ENCODE measurements at regions not wholly inside any gene's neighbourhood (a gene's known extent, or its start where the extent isn't known, plus 50 kb on each side); places are given as distances from the start of the nearest gene placed in this dataset.

GRCh38 chr4:128403586-128403985 is 116.0 kb upstream of the PGRMC2 start:
- H3K4me1 ChIP-seq = no peaks in the 10 kb centered on the region
- 74 to 100% methylated on average over 1 to 2 of the region's 2 CpGs for WGBS, 2 donors
- no peaks in the 10 kb centered on the region for H3K36me3 ChIP-seq
- DNase-seq (no peak), ATAC-seq (ENCODE audit: low FRiP score in 2 of 2) (no peak)
- TF ChIP-seq CTCF (IDR thresholded peaks at IDR 0.05) (no peak), POLR2A (IDR thresholded peaks at IDR 0.05) (no peak), EP300 (IDR thresholded peaks at IDR 0.05) (no peak), POLR2AphosphoS5 (IDR thresholded peaks at IDR 0.05) (no peak)
- H3K27me3 ChIP-seq = no peaks in the 10 kb centered on the region
- no peak overlapping the region for H3K4me3 ChIP-seq
- peaks cover 0 to 10% (median 0%) of the 10 kb centered on the region in 4 donors for H3K9me3 ChIP-seq
- H3K27ac ChIP-seq = no peak overlapping the region

GRCh38 chr4:128394778-128395177 is 107.2 kb upstream of the PGRMC2 start:
- WGBS, 2 donors = 78 to 88% methylated on average over 4 of the region's 4 CpGs
- no peak overlapping the region for H3K27ac ChIP-seq
- ATAC-seq (ENCODE audit: low FRiP score in 2 of 2) = peak in 1 of 2 donors; percentile 90

GRCh38 chr4:128393101-128393704 is 105.6 kb upstream of the PGRMC2 start:
- DNase-seq = no peak
- TF ChIP-seq POLR2AphosphoS5 (IDR thresholded peaks at IDR 0.05) (no peak), EP300 (IDR thresholded peaks at IDR 0.05) (no peak), CTCF (IDR thresholded peaks at IDR 0.05) (no peak), POLR2A (IDR thresholded peaks at IDR 0.05) (no peak)
- H3K36me3 ChIP-seq = no peaks in the 10 kb centered on the region
- H3K9me3 ChIP-seq = no peaks in the 10 kb centered on the region
- peak in 1 of 2 donors; percentile 36 for ATAC-seq (ENCODE audit: low FRiP score in 2 of 2)
- no peaks in the 10 kb centered on the region for H3K4me1 ChIP-seq
- no peak overlapping the region for H3K4me3 ChIP-seq
- 46 to 62% methylated on average over 6 of the region's 6 CpGs for WGBS, 2 donors
- H3K27ac ChIP-seq = no peak overlapping the region
- H3K27me3 ChIP-seq = no peaks in the 10 kb centered on the region

More at GRCh38 chr4:128394778-128395177, 107.2 kb upstream of the PGRMC2 start:
- H3K27me3 ChIP-seq = no peaks in the 10 kb centered on the region
- DNase-seq = no peak
- TF ChIP-seq CTCF (IDR thresholded peaks at IDR 0.05) = no peak
- no peak for TF ChIP-seq EP300 (IDR thresholded peaks at IDR 0.05)
- no peaks in the 10 kb centered on the region for H3K4me1 ChIP-seq
- no peaks in the 10 kb centered on the region for H3K9me3 ChIP-seq
- no peaks in the 10 kb centered on the region for H3K36me3 ChIP-seq
- no peak overlapping the region for H3K4me3 ChIP-seq

GRCh38 chr4:128390475-128390996 is 102.9 kb upstream of the PGRMC2 start:
- 79 to 88% methylated on average over 5 of the region's 5 CpGs for WGBS, 2 donors
- TF ChIP-seq POLR2AphosphoS5 (IDR thresholded peaks at IDR 0.05) (no peak), EP300 (IDR thresholded peaks at IDR 0.05) (no peak), POLR2A (IDR thresholded peaks at IDR 0.05) (no peak), CTCF (IDR thresholded peaks at IDR 0.05) (no peak)
- DNase-seq = no peak
- Histone ChIP-seq H3K4me3 (no peak overlapping the region), H3K4me1 (peaks cover 0 to 6% (median 0%) of the 10 kb centered on the region in 4 donors), H3K9me3 (no peaks in the 10 kb centered on the region), H3K36me3 (no peaks in the 10 kb centered on the region), H3K27me3 (no peaks in the 10 kb centered on the region), H3K27ac (no peak overlapping the region)
- no peak for ATAC-seq (ENCODE audit: low FRiP score in 2 of 2)

GRCh38 chr4:128388796-128389195 is 101.2 kb upstream of the PGRMC2 start:
- DNase-seq (no peak), ATAC-seq (ENCODE audit: low FRiP score in 2 of 2) (no peak)
- TF ChIP-seq CTCF (IDR thresholded peaks at IDR 0.05) (no peak), EP300 (IDR thresholded peaks at IDR 0.05) (no peak), POLR2AphosphoS5 (IDR thresholded peaks at IDR 0.05) (no peak), POLR2A (IDR thresholded peaks at IDR 0.05) (no peak)
- Histone ChIP-seq H3K36me3 (no peaks in the 10 kb centered on the region), H3K9me3 (no peaks in the 10 kb centered on the region), H3K4me3 (no peak overlapping the region), H3K27me3 (no peaks in the 10 kb centered on the region), H3K4me1 (peaks cover 0 to 6% (median 0%) of the 10 kb centered on the region in 4 donors), H3K27ac (no peak overlapping the region)
- WGBS, 2 donors = 83 to 95% methylated on average over 2 of the region's 2 CpGs

All from upper lobe of left lung (tissue), 6 donors.